COLO668 (cell line): ENCODE measurements at regions not wholly inside any gene's neighbourhood (a gene's known extent, or its start where the extent isn't known, plus 50 kb on each side); places are given as distances from the start of the nearest gene placed in this dataset.

Experiments used
- DNase-seq: peaks from one replicate; lab custom pipeline; 2025; ENCODE audit not compliant: unreplicated experiment; lab: John Stamatoyannopoulos, UW

- DNase-seq: no peak
Observed at GRCh38 chr10:43712821-43713584, 64.3 kb upstream of the ZNF32 start.

DNA sequence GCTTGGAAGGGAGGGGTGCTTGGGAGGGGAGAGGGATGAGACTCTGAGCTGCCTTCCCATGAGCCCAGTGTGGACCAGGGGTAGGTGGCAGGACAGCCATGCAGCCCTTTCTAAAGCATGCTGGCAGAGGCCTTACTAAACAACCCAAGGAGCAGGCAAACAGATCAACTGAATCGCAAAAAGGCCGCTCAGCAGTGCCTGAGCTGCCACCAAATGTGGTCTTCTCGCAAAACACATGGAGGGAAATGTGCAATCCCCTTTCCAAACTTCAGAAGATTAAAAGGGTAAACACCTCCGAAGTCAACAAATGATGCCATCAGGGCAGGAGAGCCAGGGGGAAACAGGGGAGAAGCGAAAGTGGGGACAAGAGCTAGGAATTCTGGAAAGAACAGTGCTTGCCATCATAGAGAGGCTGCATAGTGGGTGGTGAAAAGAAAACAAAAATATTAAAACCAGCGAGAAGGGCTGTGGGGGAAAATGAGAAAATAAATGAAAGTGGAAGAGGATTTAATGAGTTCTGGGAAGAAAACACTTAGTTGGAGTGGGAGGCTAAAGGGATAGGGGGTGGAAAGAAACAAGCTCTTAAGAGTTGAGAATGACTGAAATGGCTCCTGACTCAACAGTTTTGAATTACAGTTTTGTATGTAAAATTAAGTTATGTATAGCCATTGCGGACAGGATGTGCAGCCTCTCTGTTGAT is 62.2 kb upstream of the ZNF32 start:
- no peak for DNase-seq

DNA sequence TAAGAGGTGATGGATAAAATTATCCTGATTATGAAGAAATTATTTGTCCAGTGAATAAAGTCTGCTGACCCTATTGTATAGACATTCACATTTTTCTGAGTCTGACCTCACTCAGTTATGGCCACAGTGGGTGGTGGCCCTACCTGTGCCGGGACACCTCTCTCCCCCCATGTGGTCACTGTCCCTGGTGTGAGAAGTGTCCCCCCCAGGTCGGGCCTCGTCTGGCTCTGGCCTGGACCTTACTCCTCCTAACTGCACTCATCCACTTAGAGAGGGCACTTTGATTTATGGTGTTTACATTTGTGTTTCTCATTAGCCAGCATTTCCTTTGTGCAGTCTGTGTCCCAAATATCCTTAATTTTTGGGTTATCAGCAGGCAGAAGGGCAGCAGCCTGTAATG is 59.6 kb upstream of the ZNF32 start:
- no peak for DNase-seq

GRCh38 chr10:43707770-43708169 is 59.1 kb upstream of the ZNF32 start:
- no peak for DNase-seq

- no peak for DNase-seq
Observed at GRCh38 chr10:43706166-43706565, 57.5 kb upstream of the ZNF32 start.

DNA sequence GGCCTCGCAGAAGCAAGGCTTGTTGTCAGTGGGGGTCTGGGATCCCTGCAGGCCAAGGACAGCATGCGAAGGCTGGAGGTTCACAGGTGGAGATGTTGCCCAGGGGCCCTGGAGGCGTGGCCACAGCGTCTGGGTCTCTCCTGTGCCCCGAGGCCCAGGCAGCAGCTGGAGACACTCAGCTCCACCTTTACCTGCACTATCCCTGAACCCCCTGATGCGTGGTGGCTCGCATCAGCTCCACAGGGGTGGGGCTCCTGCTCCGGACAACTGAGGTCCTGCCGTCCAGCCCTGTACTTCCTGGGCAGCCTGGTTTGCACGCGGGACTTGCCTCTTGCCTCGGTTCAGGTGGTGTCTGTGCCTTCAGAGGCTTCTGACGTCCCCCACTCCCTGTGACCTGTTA is 54.6 kb upstream of the ZNF32 start:
- DNase-seq: no peak

GRCh38 chr10:43702936-43703281 is 54.2 kb upstream of the ZNF32 start:
- no peak for DNase-seq

GRCh38 chr10:43702213-43702935 is 53.7 kb upstream of the ZNF32 start:
- DNase-seq: no peak

DNA sequence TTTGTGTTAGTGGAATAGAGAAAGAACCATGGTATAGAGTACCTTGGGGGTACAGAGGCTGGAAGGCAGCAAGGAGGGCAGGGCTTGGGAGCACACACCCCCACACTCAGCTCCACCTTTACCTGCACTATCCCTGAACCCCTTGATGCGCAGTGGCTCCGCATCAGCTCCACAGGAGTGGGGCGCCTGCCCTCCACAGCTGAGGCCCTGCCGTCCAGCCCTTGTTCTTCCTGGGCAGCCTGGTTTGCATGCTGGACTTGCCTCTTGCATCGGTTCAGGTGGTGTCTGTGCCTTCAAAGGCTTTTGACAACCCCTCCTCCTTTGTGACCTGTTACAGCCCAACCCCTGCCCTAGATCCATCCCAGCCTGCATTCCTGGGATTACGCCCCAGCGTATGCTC is 52.6 kb upstream of the ZNF32 start:
- DNase-seq: no peak

DNA sequence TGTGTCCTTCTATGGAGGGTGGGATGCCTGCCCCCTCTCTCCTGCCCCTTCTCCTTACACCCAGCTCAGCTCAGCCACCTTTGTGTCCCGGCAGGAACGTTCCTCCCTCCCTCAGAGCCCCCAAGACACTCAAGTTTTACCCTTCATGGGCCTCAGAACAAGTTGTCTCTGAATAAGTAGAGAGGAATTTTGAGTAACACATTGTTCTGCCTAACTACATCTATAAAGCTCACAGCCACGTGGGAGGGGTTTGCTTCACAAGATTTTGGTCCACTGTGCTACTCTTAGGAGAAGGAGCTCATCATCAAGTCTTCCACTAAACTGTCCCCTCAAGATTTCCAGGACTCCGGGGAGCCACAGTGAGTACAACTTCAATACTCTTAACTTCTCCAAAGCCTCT is 51.6 kb upstream of the ZNF32 start:
- no peak for DNase-seq

- DNase-seq: no peak
Observed at GRCh38 chr10:43699516-43699915, 50.8 kb upstream of the ZNF32 start.
